Endothelial cell of umbilical vein (primary cell): ENCODE measurements at regions not wholly inside any gene's neighbourhood (a gene's known extent, or its start where the extent isn't known, plus 50 kb on each side); places are given as distances from the start of the nearest gene placed in this dataset.

Experiments
- BruUV-seq: library from RNA; stranded (reverse); fragments of 400-500 nt; replicated peaks from 2 replicates; lab custom pipeline; 2021; lab: Mats Ljungman, UMichigan
- CTCF ChIA-PET: fragments of 300-600, 350-600 bp; sonication (Branson Sonifier 250); formaldehyde crosslinking; loops from one replicate; lab custom pipeline; 2021; ENCODE audit warnings: antibody characterized with exemption, inconsistent platforms; lab: Charles Lee
- POLR2A ChIA-PET: fragments of 300-600, 350-600 bp; sonication (Branson Sonifier 250); formaldehyde crosslinking; loops from one replicate; lab custom pipeline; 2021; ENCODE audit warnings: antibody characterized with exemption, inconsistent platforms; lab: Charles Lee
- DNase-seq: peaks from one replicate; pipeline ENCODE4 v3.0.0-alpha.2; 2011; ENCODE audit warnings: low read depth, low spot score
- FAIRE-seq: peaks from 2 replicates; lab custom pipeline; 2011; peaks lifted over from hg19 to GRCh38; lab: Jason Lieb, UNC
- H2AFZ ChIP-seq: 2 replicates; pipeline ENCODE4 v1.6.0; 2012; ENCODE audit warnings: low read depth, low read length, control low read depth, inconsistent platforms
- H3K27ac ChIP-seq: 2 replicates; pipeline ENCODE4 v1.5.1; 2011; ENCODE audit warnings: low read depth, mild to moderate bottlenecking, control low read depth, low read length, moderate library complexity; ENCODE audit not compliant: insufficient read depth
- H3K27me3 ChIP-seq, 2 experiments: 2 replicates each; pipeline versions ENCODE4 v1.6.0 to v1.6.1; 2011; ENCODE audit warnings: low read length in 2 of 2, mixed read lengths in 1 of 2; ENCODE audit not compliant: control insufficient read depth in 2 of 2, insufficient read depth in 2 of 2
- H3K36me3 ChIP-seq, 2 experiments: 2 replicates in 1 of 2; 3 replicates in 1 of 2; pipeline ENCODE4 v1.5.1; 2011; ENCODE audit warnings: low read length in 2 of 2, mild to moderate bottlenecking in 1 of 2, moderate library complexity in 1 of 2; ENCODE audit not compliant: control insufficient read depth in 2 of 2, insufficient read depth in 2 of 2; ENCODE audit errors: extremely low read depth in 1 of 2
- H3K4me1 ChIP-seq: 3 replicates; pipeline ENCODE4 v1.5.1; 2011; ENCODE audit warnings: mild to moderate bottlenecking, low read length; ENCODE audit not compliant: control insufficient read depth, insufficient read depth; ENCODE audit errors: extremely low read depth
- H3K4me2 ChIP-seq: 2 replicates; pipeline ENCODE4 v1.6.1; 2011; ENCODE audit warnings: low read length, control low read depth, mixed read lengths; ENCODE audit not compliant: insufficient read depth
- H3K4me3 ChIP-seq, 3 experiments: fragments of 200-600 bp in 1 of 3; sonication (generic), shearing (Covaris generic) in 1 of 3; replicated peaks in 1 of 3; 2 replicates each; pipeline ENCODE4 v1.5.1; 2011 to 2016; ENCODE audit warnings: control low read depth in 3 of 3, low read length in 3 of 3, mild to moderate bottlenecking in 2 of 3, inconsistent platforms in 1 of 3, low read depth in 1 of 3, moderate library complexity in 1 of 3; ENCODE audit not compliant: insufficient read depth in 1 of 3
- H3K79me2 ChIP-seq: 2 replicates; pipeline ENCODE4 v1.6.0; 2012; ENCODE audit warnings: low read length, inconsistent platforms; ENCODE audit not compliant: control insufficient read depth, insufficient read depth
- H3K9ac ChIP-seq: replicated peaks from 2 replicates; pipeline ENCODE3; 2011; ENCODE audit warnings: low read length, control low read depth; ENCODE audit not compliant: insufficient read depth; ENCODE audit errors: extremely low read depth
- H3K9me1 ChIP-seq: replicated peaks from 3 replicates; pipeline ENCODE4 v1.6.0; 2011; ENCODE audit warnings: mild to moderate bottlenecking, low read length; ENCODE audit not compliant: control insufficient read depth, insufficient read depth; ENCODE audit errors: extremely low read depth
- H3K9me3 ChIP-seq: replicated peaks from 2 replicates; pipeline ENCODE4 v1.5.1; 2012; ENCODE audit warnings: low read length, inconsistent platforms; ENCODE audit not compliant: control insufficient read depth, insufficient read depth
- H4K20me1 ChIP-seq: replicated peaks from 2 replicates; pipeline ENCODE3; 2011; ENCODE audit warnings: mild to moderate bottlenecking, low read length; ENCODE audit not compliant: control insufficient read depth, insufficient read depth; ENCODE audit errors: extremely low read depth
- CTCF ChIP-seq, 2 donors: IDR thresholded peaks; 1 replicate in 1 of 2; 2 replicates in 1 of 2; pipeline ENCODE4 v1.5.1; 2011; ENCODE audit warnings: low read length in 2 of 2, mild to moderate bottlenecking in 2 of 2, moderate library complexity in 2 of 2, control low read depth in 1 of 2, inconsistent platforms in 1 of 2, low read depth in 1 of 2; ENCODE audit not compliant: insufficient read depth in 1 of 2; ENCODE audit errors: extremely low read depth in 1 of 2
- GATA2 ChIP-seq: IDR thresholded peaks from 2 replicates; pipeline ENCODE4 v1.7.0; 2011; ENCODE audit warnings: low read depth, mild to moderate bottlenecking, moderate library complexity, mixed read lengths, low read length; ENCODE audit not compliant: insufficient read length, insufficient read depth
- JUN ChIP-seq: IDR thresholded peaks from 2 replicates; pipeline ENCODE4 v1.6.1; 2011; ENCODE audit warnings: borderline replicate concordance, low read depth; ENCODE audit not compliant: insufficient read length, insufficient read depth
- MAX ChIP-seq: IDR thresholded peaks from 2 replicates; pipeline ENCODE4 v1.6.1; 2011; ENCODE audit not compliant: insufficient read depth, insufficient read length
- MYC ChIP-seq: IDR thresholded peaks from one replicate; pipeline ENCODE4 v1.6.1; 2011; ENCODE audit warnings: mild to moderate bottlenecking, low read depth, low read length
- POLR2A ChIP-seq: IDR thresholded peaks from 2 replicates; pipeline ENCODE4 v1.6.1; 2012; ENCODE audit warnings: low read depth, mild to moderate bottlenecking, control low read depth, low read length
- dilution Hi-C: fragments of 300-500 bp; cut with MboI; formaldehyde crosslinking; loops from one replicate; pipeline ENCODE4 v1.15.0; 2019; ENCODE audit warnings: low sequenced_read_pairs; ENCODE audit not compliant: extremely low pct_ligation_motif_present
- intact Hi-C: fragments of 100-400 bp; cut with micrococcal nuclease; formaldehyde crosslinking; loops from one replicate; pipeline ENCODE4 v1.10.0; 2022

GRCh38 chr6:168804331-168804730 is 363.3 kb downstream of the SMOC2 start:
- BruUV-seq, result no TSS peak
- Histone ChIP-seq H3K9ac (no peak overlapping the region), H2AFZ (no peak overlapping the region), H4K20me1 (no peaks in the 10 kb centered on the region), H3K4me2 (no peak overlapping the region), H3K4me1 (no peaks in the 10 kb centered on the region), H3K79me2 (no peaks in the 10 kb centered on the region), H3K36me3 (no peaks in the 10 kb centered on the region), H3K27ac (no peak overlapping the region), H3K27me3 (no peaks in the 10 kb centered on the region), H3K9me3 (peaks cover 10% of the 10 kb centered on the region), H3K4me3 (no peak overlapping the region), H3K9me1 (no peaks in the 10 kb centered on the region)
- DNase-seq (no peak), FAIRE-seq (no peak)
- dilution Hi-C loops, result no loop called here
- TF ChIP-seq MYC (no peak), CTCF (IDR thresholded peaks at IDR 0.05; ENCODE audit: extremely low read depth in 1 of 2, insufficient read depth in 1 of 2, low read depth in 1 of 2, low read length in 2 of 2) (no peak)
- CTCF ChIA-PET, result no interaction called here
- POLR2A ChIA-PET, result no interaction called here
- intact Hi-C loops, result no loop called here

- Histone ChIP-seq H3K4me2 (no peak overlapping the region), H3K36me3 (no peaks in the 10 kb centered on the region), H3K27ac (no peak overlapping the region), H3K4me3 (no peak overlapping the region), H4K20me1 (no peaks in the 10 kb centered on the region), H3K9ac (no peak overlapping the region), H2AFZ (no peak overlapping the region), H3K27me3 (no peaks in the 10 kb centered on the region), H3K9me1 (no peaks in the 10 kb centered on the region), H3K79me2 (no peaks in the 10 kb centered on the region), H3K4me1 (no peaks in the 10 kb centered on the region), H3K9me3 (peaks cover 10% of the 10 kb centered on the region)
- intact Hi-C loops (no loop called here), dilution Hi-C loops (no loop called here)
- FAIRE-seq (no peak), DNase-seq (no peak)
- POLR2A ChIA-PET, result no interaction called here
- no TSS peak for BruUV-seq
- TF ChIP-seq MAX, result no peak
- no peak for TF ChIP-seq GATA2
- TF ChIP-seq MYC, result no peak
- TF ChIP-seq POLR2A, result no peak
- TF ChIP-seq JUN, result no peak
- CTCF ChIA-PET, result no interaction called here
These were observed 362.9 kb downstream of the SMOC2 start for GRCh38 chr6:168803874-168804273.
